ENCODE measurements at regions not wholly inside any gene's neighbourhood (a gene's known extent, or its start where the extent isn't known, plus 50 kb on each side); places are given as distances from the start of the nearest gene placed in this dataset.
"Not testable (repeated sequence)": the region's sequence is repeated elsewhere in the genome, so short reads cannot be mapped to it uniquely, and the experiment has no call there.

DNA sequence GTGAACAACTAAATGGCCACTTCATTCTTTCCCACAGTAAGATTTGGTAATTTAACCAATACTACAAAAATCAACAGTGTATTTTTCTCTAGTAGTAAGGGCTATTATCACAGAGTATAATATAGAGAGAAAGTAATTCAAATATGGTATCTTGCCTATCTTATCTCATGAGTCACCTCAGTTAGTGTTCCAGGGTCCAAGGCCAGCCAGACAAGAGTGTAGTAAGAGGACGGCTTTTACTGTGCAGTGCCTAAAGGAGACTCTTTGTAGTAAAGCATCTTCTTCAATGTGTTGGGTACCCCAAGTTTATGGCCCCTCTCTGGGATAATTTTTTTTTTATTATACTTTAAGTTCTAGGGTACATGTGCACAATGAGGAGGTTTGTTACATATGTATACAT lies 607.4 kb downstream of the PKHD1 start:
- no peak for DNase-seq
- TF ChIP-seq, protein P1, sequence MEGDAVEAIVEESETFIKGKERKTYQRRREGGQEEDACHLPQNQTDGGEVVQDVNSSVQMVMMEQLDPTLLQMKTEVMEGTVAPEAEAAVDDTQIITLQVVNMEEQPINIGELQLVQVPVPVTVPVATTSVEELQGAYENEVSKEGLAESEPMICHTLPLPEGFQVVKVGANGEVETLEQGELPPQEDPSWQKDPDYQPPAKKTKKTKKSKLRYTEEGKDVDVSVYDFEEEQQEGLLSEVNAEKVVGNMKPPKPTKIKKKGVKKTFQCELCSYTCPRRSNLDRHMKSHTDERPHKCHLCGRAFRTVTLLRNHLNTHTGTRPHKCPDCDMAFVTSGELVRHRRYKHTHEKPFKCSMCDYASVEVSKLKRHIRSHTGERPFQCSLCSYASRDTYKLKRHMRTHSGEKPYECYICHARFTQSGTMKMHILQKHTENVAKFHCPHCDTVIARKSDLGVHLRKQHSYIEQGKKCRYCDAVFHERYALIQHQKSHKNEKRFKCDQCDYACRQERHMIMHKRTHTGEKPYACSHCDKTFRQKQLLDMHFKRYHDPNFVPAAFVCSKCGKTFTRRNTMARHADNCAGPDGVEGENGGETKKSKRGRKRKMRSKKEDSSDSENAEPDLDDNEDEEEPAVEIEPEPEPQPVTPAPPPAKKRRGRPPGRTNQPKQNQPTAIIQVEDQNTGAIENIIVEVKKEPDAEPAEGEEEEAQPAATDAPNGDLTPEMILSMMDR (IDR thresholded peaks at IDR 0.05): no peak
- TF ChIP-seq EP300 (IDR thresholded peaks at IDR 0.05): no peak
- no peak for TF ChIP-seq POLR2AphosphoS5 (IDR thresholded peaks at IDR 0.05)
- no peak for TF ChIP-seq POLR2A (IDR thresholded peaks at IDR 0.05)
- intact Hi-C loops (cut with DNase I; ENCODE audit: low total_unique reads): no loop called here
- no peaks in the 10 kb centered on the region for H3K27me3 ChIP-seq
- H3K4me1 ChIP-seq: no peaks in the 10 kb centered on the region
- H3K36me3 ChIP-seq: no peaks in the 10 kb centered on the region
- no peaks in the 10 kb centered on the region for H3K9me3 ChIP-seq
- WGBS, 5 donors: 27 to 71% (median 61%) methylated on average over 1 of the region's 1 CpG
- H3K27ac ChIP-seq: no peak overlapping the region
- no peak overlapping the region for H3K4me3 ChIP-seq

DNA sequence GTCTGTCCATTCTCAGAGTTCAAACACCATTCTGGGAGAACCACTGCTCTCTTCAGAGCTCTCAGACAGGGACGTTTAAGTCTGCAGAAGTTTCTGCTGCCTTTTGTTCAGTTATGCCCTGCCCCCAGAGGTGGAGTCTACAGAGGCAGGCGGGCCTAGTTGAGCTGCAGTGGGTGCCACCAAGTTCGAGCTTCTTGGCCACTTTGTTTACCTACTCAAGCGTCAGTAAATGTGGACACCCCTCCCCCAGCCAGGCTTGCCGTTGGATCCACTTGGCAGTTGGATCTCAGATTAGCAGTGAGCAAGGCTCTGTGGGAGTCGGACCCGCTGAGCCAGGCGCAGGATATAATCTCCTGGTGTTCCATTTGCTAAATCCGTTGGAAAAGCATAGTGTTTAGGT lies 601.5 kb downstream of the PKHD1 start:
- WGBS, 5 donors: 78 to 91% (median 83%) methylated on average over 7 to 9 of the region's 9 CpGs
- H3K27ac ChIP-seq; H3K4me1 ChIP-seq; H3K36me3 ChIP-seq; intact Hi-C loops (cut with DNase I; ENCODE audit: low total_unique reads); H3K4me3 ChIP-seq; DNase-seq; H3K27me3 ChIP-seq: not testable (repeated sequence)
- peaks cover 0 to 12% (median 9%) of the 10 kb centered on the region in 4 donors for H3K9me3 ChIP-seq

DNA sequence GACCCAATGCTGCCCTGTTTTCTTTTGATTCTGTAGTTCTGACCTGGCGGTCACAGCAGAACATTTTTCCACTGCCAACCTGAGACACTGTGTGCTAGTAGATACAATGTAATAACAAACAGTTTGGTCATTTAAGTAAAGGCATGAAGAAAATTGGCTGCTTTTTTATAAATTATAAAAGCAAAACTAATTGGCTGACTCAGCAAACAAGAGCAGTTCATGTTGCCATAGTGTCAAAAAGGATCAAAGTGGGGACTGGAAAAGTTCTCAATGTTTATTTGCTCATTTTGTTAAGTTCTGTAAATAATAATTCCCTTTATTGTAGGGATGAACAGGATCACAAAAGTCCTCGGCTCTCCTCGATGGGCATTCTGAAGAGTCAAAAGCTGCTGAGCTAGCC lies 599.5 kb downstream of the PKHD1 start:
- DNase-seq: no peak
- no peaks in the 10 kb centered on the region for H3K36me3 ChIP-seq
- TF ChIP-seq POLR2AphosphoS5 (IDR thresholded peaks at IDR 0.05): no peak
- no peak for TF ChIP-seq POLR2A (IDR thresholded peaks at IDR 0.05)
- TF ChIP-seq EP300 (IDR thresholded peaks at IDR 0.05): no peak
- TF ChIP-seq, protein P1 (IDR thresholded peaks at IDR 0.05): no peak
- H3K27ac ChIP-seq: no peak overlapping the region
- H3K4me1 ChIP-seq: no peaks in the 10 kb centered on the region
- peaks cover 0 to 12% (median 9%) of the 10 kb centered on the region in 4 donors for H3K9me3 ChIP-seq
- 71 to 81% (median 78%) methylated on average over 3 of the region's 3 CpGs for WGBS, 5 donors
- no peak overlapping the region for H3K4me3 ChIP-seq
- no peaks in the 10 kb centered on the region for H3K27me3 ChIP-seq
- intact Hi-C loops (cut with DNase I; ENCODE audit: low total_unique reads): no loop called here

DNA sequence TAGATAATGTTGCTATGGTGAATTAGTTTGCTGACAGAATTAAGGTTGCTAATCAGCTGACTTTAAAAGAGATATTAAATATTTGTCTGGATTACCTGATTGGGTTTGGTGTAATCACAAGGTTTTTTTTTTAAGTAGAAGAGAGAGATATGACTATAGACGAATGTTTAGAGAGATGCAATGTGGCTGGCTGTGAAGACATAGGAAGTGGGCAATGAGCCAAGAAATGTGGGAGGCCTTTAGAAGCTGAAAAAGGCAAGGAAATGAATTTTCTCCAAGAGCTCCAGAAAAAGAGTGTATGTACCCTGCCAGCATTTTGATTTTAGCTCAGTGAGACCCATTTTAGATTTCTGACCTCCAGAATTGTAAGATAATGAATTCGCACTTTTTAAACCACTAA lies 598.3 kb downstream of the PKHD1 start:
- no peak overlapping the region for H3K27ac ChIP-seq
- H3K4me3 ChIP-seq: no peak overlapping the region
- H3K9me3 ChIP-seq: peaks cover 0 to 12% (median 9%) of the 10 kb centered on the region in 4 donors
- intact Hi-C loops (cut with DNase I; ENCODE audit: low total_unique reads): no loop called here
- WGBS, 5 donors: 56 to 64% (median 60%) methylated on average over 2 of the region's 2 CpGs
- no peak for DNase-seq
- TF ChIP-seq POLR2AphosphoS5 (IDR thresholded peaks at IDR 0.05) (no peak), POLR2A (IDR thresholded peaks at IDR 0.05) (no peak), EP300 (IDR thresholded peaks at IDR 0.05) (no peak)
- TF ChIP-seq, protein P1 (IDR thresholded peaks at IDR 0.05): no peak
- no peaks in the 10 kb centered on the region for H3K27me3 ChIP-seq
- no peaks in the 10 kb centered on the region for H3K36me3 ChIP-seq
- no peaks in the 10 kb centered on the region for H3K4me1 ChIP-seq

DNA sequence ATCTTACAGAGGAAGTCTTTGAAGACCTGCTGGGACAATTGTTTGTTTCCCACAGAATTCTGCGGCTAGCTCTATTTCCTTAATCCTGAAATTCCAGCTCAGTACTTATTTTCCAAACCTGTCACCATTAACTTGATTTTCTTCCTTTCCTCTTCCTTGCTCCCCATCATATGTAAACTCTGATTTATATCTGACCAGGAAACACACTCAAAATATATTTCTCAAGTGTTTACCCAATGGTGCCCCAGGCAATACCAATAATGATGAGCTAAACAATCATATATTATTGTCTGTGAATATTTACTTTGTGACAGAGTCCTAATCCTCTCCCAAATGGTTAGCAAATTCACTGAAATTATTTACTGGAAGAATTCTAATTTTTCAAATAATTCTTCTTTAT lies 597.3 kb downstream of the PKHD1 start:
- intact Hi-C loops (cut with DNase I; ENCODE audit: low total_unique reads): no loop called here
- H3K27me3 ChIP-seq: no peaks in the 10 kb centered on the region
- DNase-seq: no peak
- no peak overlapping the region for H3K27ac ChIP-seq
- H3K9me3 ChIP-seq: peaks cover 0 to 12% (median 9%) of the 10 kb centered on the region in 4 donors
- no peaks in the 10 kb centered on the region for H3K36me3 ChIP-seq
- no peak overlapping the region for H3K4me3 ChIP-seq
- H3K4me1 ChIP-seq: no peaks in the 10 kb centered on the region
- 18 to 40% (median 27%) methylated on average over 1 of the region's 1 CpG for WGBS, 5 donors
- TF ChIP-seq EP300 (IDR thresholded peaks at IDR 0.05) (no peak), POLR2A (IDR thresholded peaks at IDR 0.05) (no peak)

All from stomach (tissue), 8 donors.